Left renal pelvis (tissue), 4 donors: ENCODE measurements at regions not wholly inside any gene's neighbourhood (a gene's known extent, or its start where the extent isn't known, plus 50 kb on each side); places are given as distances from the start of the nearest gene placed in this dataset.
"Not testable (repeated sequence)": the region's sequence is repeated elsewhere in the genome, so short reads cannot be mapped to it uniquely, and the experiment has no call there.

Experiments used
- DNase-seq, 4 donors: peaks; one replicate each; pipeline ENCODE4 v3.0.0-alpha.2; 2013; ENCODE audit warnings: low read depth in 4 of 4, low spot score in 3 of 4

DNA sequence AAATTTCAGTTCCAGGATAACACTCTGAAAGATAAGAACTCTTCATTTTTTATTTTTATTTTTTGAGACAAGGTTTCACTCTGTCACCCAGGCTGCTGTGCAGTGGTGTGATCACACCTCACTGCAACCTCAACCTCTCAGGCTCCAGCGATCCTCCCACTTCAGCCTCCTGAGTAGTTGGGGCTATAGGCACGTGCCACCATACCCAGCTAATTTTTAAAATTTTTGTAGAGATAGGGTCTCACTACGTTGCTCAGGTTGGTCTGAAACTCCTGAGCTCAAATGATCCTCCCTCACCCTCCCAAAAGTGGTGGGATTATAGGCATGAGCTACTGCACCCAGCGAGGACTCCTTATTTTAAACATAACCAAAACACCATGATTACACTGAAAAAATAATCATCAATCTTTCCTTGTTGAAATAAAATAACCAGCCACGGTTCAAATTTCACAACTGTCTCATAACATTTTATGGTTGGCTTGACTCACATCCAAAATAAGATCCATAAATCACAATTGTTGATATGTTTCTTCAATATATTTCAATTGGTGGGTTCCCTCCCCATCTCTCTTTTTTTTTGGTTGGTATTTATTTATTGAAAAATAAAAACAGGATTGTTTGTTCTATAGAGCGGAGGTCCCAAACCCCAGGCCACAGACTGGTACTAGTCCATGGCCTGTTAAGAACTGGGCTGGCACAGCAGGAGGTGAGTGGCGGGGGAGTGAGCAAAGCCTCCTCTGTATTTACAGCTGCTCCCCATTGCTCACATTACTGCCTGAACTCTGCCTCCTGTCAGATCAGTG, 60.1 kb upstream of the FAM171A1 start:
- DNase-seq, result no peak

DNA sequence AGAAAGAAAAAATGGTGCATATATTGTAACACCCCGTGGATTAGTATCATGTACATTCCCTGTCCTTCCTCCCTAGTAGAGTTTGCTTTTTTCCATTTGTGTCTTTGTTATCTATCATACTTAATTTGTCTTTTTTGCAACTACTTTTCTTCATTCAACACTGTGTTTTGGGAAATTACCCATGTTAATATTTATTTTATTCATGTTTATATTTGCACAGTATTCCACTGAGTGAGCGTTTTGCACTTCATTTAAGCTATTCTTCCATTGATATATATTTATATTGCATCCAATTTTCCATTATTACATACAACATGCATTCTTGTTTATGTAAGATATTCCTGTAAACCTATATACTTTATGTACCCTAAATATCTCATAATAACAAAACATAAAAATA, 57.6 kb upstream of the FAM171A1 start:
- no peak for DNase-seq

DNA sequence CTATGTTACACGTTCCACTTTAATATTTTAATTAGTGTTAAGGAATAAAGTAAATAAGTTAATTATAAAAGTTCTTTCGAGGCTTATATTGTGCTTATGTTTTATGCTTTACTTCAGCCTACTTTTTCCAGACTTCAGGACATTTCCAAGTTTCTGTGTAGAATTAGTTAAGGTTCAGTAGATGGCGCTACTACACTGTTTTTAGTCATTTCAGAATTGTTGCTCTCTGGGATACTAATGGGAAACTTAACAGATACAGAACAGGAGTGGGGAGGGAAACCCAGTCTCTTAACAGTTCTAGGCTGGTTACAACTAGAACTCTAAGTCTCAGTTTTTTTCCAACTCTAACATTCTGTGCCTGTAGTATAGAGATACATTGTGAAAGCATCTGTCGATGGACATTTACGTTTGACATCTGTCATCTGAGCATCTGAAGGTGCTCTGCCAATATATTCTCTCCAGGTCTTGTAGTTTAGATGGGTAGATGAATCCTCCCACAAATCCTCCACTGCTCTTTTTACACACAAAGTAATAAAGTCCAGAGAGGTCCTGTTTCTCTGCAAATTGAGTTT, 56.8 kb upstream of the FAM171A1 start:
- DNase-seq, result no peak

DNA sequence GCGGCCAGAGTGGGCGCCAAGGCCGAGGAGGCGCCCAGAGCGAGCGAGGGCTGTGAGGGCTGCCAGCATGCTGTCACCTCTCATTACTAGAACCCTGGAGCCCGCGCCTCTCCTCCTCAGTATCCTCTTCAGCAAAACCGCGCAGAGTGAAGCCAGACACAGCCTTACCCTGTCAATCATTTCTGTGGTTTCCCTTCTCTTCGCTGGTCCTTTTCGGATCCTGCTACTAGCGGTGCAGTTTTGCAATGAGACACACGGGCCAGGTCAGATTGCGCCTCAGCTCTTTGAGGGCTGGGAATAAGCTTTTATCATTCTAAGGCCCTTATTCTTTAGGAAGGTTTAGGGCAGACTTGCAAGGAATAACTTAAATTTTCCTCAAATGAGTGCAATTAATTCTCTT, 55.5 kb upstream of the FAM171A1 start:
- no peak for DNase-seq

DNA sequence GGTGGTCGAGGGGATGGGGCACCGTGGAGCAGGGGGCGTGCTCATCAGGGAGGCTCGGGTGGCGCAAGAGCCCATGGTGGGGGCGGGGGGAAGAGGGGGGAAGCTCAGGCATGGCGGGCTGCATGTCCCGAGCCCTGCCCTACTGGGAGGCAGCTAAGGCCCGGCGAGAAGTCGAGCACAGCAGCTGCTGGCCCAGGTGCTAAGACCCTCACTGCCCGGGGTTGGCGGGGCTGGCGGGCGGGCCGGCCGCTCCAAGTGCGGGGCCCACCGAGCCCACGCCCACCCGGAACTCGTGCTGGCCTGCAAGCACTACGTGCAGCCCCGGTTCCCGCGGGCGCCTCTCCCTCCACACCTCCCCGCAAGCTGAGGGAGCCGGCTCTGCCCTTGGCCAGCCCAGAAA, 55.0 kb upstream of the FAM171A1 start:
- no peak for DNase-seq

DNA sequence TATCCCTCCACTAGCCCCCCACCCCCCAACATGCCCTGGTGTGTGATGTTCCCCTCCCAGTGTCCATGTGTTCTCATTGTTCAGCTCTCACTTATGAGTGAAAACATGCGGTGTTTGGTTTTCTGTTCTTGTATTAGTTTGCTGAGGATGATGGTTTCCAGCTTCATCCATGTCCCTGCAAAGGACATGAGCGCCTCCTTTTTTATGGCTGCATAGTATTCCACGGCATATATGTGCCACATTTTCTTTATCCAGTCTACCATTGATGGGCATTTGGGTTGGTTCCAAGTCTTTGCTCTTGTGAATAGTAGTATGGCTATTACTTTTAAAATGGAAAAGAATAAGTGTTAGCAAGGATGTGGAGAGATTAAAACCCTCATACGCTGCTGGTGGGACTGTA, 50.8 kb upstream of the FAM171A1 start:
- not testable (repeated sequence) for DNase-seq
